NCI-H526 (cell line): ENCODE measurements at regions not wholly inside any gene's neighbourhood (a gene's known extent, or its start where the extent isn't known, plus 50 kb on each side); places are given as distances from the start of the nearest gene placed in this dataset.
"Not testable (repeated sequence)": the region's sequence is repeated elsewhere in the genome, so short reads cannot be mapped to it uniquely, and the experiment has no call there.

Experiments used
- DNase-seq, 2 experiments: peaks; one replicate each; lab custom pipeline; 2025; lab: John Stamatoyannopoulos, UW

DNA sequence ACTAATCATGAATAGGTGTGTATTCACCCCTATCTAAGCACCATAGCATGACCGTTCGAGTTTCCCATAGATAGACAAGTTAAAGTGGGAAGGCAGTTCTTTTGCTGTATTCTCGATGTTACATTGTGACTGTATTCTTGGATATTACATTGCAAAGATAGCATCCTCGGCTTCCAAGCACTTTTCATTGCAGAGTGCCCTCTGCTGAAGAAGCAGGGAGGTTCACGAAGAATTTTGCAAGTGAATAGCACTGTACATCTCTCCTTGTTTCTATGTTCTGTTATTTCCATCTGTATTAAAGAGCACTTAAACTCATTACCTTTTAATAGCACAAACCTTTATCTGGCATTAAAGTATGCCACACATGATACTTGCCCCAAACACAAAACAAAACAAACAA is 426.7 kb upstream of the ARX start:
- no peak for DNase-seq

DNA sequence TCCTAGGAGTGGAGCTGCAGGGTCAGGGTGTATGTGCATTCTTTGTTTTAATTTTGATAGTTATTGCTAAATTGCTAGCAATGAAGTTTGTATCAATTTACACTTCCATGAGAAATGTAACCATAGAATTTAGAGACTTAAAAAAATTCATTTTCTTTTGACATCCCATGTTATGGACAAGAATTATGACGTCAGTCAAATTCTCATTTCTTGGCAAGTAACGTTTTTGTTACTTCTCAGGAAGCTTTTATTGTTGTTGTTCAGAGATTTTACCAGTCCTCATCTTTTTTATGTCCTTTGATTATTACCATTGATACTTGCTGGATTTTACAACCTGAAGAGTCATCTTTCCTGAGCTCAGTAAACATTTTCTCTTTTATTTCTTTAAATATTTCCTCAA is 417.5 kb upstream of the ARX start:
- no peak for DNase-seq

GRCh38 chrX:25432396-25432795 is 416.6 kb upstream of the ARX start:
- DNase-seq = no peak

DNA sequence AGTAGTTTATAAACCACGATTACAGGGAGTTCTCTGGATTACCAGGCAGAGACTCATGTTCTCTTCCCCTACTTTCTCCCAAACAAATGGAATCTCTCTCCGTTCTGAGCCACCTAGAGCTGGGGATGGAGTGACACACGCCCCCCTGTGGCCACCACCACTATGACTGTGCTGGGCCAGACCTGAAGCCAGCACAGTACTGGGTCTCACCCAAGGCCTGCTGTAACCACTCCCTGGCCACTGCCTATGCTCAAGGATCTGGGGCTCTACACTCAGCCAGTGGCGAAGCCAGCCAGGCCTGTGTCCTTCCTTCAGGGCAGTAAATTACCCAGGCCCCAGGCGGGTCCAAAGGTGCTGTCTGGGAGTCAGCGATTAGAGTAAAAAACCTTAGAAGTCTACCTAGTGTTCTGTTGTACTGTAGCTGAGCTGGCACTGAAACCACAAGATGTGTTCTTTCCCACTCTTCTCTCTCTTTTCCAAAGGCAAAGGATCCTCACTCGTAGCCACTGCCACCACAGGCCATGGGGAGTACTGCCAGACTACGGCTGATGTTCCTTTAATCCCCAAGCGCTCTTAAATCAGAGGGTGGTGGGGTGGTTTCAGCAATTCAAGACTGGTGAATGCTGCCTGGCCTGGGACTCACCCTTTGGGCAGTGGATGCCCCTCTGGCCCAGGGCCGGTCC is 412.2 kb upstream of the ARX start:
- peak in 1 of 2 experiments; percentile 7 for DNase-seq

- DNase-seq = not testable (repeated sequence)
These were observed 388.4 kb upstream of the ARX start for GRCh38 chrX:25404163-25404562.

DNA sequence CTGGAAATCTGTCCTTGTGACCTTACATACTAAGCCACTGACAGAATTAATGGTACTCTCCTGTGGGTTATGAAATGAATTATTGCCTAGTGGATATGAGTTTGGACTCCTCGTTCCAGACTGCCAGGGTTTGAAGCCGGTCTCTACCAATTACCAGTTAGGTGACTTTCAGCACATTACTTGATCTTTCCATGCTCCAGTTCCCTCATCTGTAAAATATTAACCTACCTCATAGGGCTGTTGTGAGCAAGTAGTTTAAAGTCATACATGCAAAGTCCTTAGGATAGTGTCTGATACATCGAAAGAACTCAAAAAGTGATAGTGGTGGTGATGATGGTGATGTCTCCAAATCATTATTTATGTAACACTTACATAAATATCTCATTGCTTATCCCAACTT is 373.5 kb upstream of the ARX start:
- DNase-seq = no peak

DNA sequence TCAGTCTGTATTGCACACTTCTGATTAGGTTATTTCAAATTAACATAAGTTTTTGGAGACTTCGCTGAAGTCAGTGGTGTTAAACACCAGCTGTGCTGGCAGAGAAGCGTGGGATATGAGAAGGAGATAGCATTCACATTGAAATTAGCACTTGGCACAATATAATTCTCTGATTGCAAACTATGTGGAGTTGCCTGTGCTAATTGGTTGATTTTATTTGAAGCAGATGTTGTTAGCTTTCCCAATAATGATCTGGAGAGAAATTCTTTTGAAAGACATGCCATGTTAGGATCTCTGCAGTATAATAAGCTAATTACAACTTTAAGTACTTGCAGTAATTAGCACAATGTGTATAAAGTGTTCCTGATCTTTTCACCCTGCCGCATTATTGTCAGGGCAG is 367.4 kb upstream of the ARX start:
- DNase-seq = no peak

DNA sequence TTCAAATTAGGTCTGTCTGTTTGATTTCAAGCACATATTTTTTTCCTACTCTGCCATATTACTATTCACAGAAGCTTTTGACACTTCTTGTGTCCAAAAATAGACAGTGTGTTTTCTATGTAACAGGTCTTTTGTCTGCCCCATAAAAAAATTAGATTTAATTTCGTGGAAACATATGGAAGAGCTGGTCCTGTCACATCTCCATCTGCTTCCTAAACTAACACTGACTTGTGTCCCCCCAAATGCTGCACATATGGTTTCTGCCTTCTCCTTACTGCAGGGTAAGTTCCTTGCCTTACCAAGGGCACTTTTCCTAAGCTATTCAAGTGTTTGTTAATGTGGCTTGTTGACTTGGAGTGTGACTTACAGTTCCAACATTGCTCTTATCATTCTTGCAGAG is 340.7 kb upstream of the ARX start:
- DNase-seq = no peak

- DNase-seq = no peak
These were observed 328.6 kb upstream of the ARX start for GRCh38 chrX:25344161-25344936.

GRCh38 chrX:25343060-25343459 is 327.3 kb upstream of the ARX start:
- DNase-seq = no peak

DNA sequence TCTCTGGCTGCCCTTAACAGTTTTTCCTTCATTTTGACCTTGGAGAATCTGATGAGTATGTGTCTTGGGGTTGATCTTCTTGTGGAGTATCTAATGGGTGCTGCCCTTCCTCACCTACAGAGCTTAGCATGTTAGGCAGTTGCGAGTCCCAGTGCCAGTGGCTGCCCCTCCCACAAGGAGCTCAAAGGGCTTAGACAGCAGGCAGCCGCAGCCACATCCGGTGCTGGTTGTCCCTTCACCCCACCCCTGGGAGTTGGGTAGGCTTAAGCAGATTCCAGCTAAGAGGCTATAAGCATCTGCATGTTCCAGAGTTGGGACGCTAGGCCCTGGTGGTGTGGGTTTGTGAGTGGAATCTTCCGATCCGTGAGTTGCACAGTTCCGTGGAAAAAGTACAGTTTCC is 322.1 kb upstream of the ARX start:
- no peak for DNase-seq

DNA sequence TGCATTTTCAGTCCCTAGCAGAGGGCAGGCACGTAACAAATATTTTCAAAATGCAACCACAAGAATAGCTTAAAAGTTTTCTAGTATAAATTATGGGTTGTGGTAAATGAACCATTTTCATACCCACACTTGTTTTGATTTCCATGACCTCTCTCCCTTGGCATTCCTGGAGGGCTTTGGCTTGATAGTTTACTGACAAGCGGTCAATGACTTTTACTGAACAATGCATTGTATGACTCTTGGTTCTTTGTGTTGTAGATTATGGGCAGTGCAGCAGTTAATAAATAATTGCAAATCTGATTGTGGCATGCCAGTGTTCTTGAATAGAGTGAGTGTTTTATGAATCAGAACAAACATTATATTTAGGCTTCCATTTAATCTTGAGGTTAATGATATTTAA is 285.2 kb upstream of the ARX start:
- no peak for DNase-seq

GRCh38 chrX:25296850-25297249 is 281.1 kb upstream of the ARX start:
- DNase-seq = no peak

DNA sequence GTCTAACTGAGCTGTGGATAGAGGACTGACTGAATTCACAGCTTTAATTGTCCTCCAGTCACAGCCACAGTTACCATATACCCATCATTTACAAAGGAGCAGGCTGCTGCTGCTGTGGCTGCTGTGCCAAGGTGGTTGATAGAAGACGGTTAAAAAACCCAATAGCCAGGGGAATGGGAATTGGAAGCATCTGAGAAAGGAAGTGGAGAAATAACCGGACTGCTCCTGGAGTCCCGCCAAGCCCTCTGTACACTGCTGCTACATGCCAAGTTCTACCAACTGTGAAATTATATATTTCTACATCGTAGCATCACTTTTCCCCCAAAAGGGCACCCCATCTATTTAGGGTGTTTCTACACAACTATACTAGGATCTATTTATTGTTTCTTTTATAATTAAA is 279.7 kb upstream of the ARX start:
- no peak for DNase-seq

- no peak for DNase-seq
These were observed 274.4 kb upstream of the ARX start for GRCh38 chrX:25290132-25290531.

DNA sequence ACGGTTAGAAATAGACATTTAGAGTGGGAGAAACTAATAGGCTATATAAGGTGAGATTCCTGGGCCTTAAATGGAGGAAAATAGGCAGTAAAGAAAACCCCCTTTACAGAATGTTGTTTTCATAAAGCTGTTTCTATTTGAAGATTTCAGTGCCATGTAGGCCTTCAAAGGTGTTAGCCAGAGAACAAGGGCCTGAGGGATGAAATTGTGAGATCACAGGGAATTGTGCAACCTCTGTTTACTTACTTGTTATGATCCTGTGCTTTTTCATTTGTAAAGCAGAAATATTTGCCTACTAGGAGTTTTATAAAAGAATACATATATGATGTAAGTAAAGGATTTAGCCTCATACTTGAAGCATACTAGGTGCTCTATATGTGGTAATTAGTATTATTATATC is 272.9 kb upstream of the ARX start:
- no peak for DNase-seq

DNA sequence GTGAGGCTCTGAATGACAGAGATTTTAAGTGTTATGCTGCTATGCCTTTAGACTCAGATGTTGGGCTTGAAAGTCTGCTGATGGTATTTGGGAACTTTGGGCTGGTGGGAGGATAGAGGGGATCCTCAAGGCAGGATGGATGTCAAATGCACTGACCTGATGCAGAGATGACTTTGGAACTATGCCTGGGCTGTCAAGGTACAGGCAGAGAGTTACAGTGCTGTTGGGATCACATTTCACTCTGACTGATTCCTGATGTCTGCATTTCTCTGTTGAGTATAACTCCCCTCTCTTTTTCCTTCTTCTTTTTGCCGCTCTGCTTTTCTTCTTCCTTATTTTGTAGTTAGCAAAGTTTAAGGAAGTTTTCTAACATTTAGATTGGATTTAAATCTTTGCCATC is 271.8 kb upstream of the ARX start:
- no peak for DNase-seq

DNA sequence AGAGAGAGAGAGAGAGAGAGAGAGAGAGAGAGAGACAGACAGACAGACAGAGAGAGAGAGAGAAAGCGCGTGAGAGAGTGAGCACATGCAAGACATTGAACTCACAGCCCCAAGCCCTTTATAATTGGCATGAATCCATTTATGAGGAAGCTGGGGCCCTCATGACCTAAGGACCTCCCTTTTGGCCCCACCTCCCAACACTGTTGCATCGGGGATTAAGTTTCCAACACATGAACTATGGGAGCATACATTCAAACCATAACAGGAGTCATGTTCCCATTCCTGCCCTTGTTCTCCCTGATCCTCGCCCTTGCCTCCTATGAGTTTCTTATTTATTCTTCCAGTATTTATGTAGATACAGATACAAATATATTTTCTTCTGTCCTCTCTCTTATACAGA is 269.8 kb upstream of the ARX start:
- no peak for DNase-seq

- DNase-seq = no peak
These were observed 263.7 kb upstream of the ARX start for GRCh38 chrX:25279510-25279909.

DNA sequence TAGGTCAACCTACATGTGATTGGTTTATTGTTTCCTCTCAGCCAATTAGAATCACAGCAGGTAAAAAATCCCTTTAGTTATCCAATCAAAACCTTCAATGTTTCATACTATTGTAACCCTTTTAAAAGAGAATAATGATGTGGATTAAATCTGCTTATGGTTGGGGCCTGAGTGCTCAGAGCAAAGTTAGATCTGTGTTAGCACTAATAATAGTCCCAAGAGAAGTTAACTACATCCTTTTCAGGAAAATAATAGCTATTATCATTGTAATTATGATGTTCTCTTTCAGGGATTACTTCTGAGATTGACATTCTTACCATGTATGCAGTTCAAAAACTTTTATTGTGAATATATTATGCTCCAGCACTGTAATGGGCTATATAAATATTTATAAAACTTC is 262.6 kb upstream of the ARX start:
- DNase-seq = no peak

DNA sequence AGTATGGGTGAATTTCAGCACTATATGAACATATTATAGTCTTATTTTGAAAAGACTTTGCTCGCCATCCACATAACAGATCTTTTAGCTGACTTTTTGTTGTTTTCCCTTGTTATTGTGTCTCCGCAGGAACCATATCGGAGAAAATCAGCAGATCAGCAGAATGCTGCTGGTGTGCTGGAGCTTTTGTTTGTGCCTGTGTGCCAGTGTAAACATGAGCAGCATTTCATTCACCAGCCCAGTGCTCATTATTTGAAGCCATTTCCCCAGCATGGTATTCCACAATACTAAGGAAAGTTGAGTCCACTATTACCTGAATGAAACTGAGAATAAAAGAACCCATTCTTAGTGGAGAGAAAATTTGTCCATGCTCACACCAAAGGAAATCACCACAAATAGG is 261.8 kb upstream of the ARX start:
- DNase-seq = no peak

DNA sequence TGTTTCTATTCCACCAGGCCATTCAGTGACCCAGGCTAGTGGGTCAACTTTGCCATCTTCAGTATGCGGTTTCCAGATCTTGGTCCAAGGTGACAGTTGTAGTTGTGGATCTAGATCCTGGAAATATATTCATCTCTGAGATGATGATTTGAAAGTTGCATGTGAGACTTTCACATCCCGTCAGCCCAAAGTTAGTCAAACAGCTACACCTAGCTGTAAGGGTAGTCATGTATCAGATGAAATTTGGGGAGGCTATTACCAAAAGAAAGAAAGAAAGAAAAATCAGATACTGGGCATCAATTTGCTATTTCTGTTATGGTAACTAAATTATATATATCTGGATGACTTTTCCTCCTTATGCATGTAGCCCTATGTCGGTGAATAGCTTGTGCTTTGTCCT is 259.4 kb upstream of the ARX start:
- DNase-seq = no peak

GRCh38 chrX:25241461-25241860 is 225.7 kb upstream of the ARX start:
- no peak for DNase-seq

- DNase-seq = no peak
These were observed 210.4 kb upstream of the ARX start for GRCh38 chrX:25226151-25226550.
